Neural cell (in vitro differentiated cells): ENCODE measurements at regions not wholly inside any gene's neighbourhood (a gene's known extent, or its start where the extent isn't known, plus 50 kb on each side); places are given as distances from the start of the nearest gene placed in this dataset.

Experiments
- EP300 ChIP-seq: fragments of 450-650 bp; conservative IDR thresholded peaks from 2 replicates; pipeline ENCODE4 v1.6.1; 2014; ENCODE audit warnings: antibody characterized with exemption, mild to moderate bottlenecking, moderate library complexity; ENCODE audit not compliant: poor library complexity, severe bottlenecking
- EZH2 ChIP-seq: fragments of 200-600, 300-800 bp; shearing (Covaris generic), sonication (generic); IDR thresholded peaks from 2 replicates; pipeline ENCODE4 v1.6.1; 2014; ENCODE audit warnings: antibody characterized with exemption, low read length, borderline replicate concordance, mild to moderate bottlenecking; ENCODE audit not compliant: insufficient read depth, poor library complexity, severe bottlenecking
- MXI1 ChIP-seq: fragments of 450-650 bp; conservative IDR thresholded peaks from 2 replicates; pipeline ENCODE4 v1.6.1; 2014; ENCODE audit warnings: antibody characterized with exemption, mild to moderate bottlenecking; ENCODE audit not compliant: poor library complexity, severe bottlenecking
- POLR2AphosphoS5 ChIP-seq: IDR thresholded peaks from 2 replicates; pipeline ENCODE4 v1.6.1; 2012
- RAD21 ChIP-seq: fragments of 450-650 bp; conservative IDR thresholded peaks from 2 replicates; pipeline ENCODE4 v1.6.1; 2014; ENCODE audit warnings: antibody characterized with exemption, mild to moderate bottlenecking, moderate library complexity
- SMC3 ChIP-seq: fragments of 450-650 bp; conservative IDR thresholded peaks from 2 replicates; pipeline ENCODE4 v1.6.1; 2014; ENCODE audit warnings: antibody characterized with exemption, mild to moderate bottlenecking, moderate library complexity; ENCODE audit not compliant: poor library complexity
- TAF1 ChIP-seq: IDR thresholded peaks from 2 replicates; pipeline ENCODE4 v1.6.1; 2012; ENCODE audit warnings: low read depth
- TF ChIP-seq, protein P1 (sequence below): fragments of 450-650 bp; IDR thresholded peaks from 2 replicates; pipeline ENCODE4 v1.5.1; 2014; ENCODE audit warnings: antibody characterized with exemption, mild to moderate bottlenecking, moderate library complexity; ENCODE audit not compliant: poor library complexity, severe bottlenecking
- TF ChIP-seq, protein P2 (sequence below): IDR thresholded peaks from 2 replicates; pipeline ENCODE4 v1.6.1; 2012; ENCODE audit warnings: borderline replicate concordance

DNA sequence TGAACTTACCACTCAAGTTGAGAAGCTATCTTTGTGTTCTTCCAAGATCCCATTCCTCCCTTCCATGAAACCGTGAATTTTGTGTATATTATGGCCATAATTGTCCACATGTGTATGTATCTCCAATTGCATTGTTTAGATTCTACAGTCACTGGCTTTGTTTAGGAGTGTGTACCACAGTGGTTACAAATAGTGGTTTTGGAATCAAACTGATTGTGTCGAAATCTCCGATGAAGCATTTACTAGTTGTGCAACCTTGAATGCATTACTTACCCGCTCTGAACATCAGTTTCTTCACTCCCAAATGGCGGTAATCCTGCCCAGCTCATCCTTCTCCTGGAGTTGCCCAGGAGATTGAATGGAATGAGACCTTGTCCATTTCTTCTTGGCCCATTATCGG, 145.0 kb upstream of the ZNF32 start:
- TF ChIP-seq EZH2, result no peak
- no peak for TF ChIP-seq RAD21
- TF ChIP-seq, protein P1, sequence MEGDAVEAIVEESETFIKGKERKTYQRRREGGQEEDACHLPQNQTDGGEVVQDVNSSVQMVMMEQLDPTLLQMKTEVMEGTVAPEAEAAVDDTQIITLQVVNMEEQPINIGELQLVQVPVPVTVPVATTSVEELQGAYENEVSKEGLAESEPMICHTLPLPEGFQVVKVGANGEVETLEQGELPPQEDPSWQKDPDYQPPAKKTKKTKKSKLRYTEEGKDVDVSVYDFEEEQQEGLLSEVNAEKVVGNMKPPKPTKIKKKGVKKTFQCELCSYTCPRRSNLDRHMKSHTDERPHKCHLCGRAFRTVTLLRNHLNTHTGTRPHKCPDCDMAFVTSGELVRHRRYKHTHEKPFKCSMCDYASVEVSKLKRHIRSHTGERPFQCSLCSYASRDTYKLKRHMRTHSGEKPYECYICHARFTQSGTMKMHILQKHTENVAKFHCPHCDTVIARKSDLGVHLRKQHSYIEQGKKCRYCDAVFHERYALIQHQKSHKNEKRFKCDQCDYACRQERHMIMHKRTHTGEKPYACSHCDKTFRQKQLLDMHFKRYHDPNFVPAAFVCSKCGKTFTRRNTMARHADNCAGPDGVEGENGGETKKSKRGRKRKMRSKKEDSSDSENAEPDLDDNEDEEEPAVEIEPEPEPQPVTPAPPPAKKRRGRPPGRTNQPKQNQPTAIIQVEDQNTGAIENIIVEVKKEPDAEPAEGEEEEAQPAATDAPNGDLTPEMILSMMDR, result no peak
- TF ChIP-seq POLR2AphosphoS5, result no peak
- no peak for TF ChIP-seq TAF1
- no peak for TF ChIP-seq EP300
- TF ChIP-seq, protein P2, sequence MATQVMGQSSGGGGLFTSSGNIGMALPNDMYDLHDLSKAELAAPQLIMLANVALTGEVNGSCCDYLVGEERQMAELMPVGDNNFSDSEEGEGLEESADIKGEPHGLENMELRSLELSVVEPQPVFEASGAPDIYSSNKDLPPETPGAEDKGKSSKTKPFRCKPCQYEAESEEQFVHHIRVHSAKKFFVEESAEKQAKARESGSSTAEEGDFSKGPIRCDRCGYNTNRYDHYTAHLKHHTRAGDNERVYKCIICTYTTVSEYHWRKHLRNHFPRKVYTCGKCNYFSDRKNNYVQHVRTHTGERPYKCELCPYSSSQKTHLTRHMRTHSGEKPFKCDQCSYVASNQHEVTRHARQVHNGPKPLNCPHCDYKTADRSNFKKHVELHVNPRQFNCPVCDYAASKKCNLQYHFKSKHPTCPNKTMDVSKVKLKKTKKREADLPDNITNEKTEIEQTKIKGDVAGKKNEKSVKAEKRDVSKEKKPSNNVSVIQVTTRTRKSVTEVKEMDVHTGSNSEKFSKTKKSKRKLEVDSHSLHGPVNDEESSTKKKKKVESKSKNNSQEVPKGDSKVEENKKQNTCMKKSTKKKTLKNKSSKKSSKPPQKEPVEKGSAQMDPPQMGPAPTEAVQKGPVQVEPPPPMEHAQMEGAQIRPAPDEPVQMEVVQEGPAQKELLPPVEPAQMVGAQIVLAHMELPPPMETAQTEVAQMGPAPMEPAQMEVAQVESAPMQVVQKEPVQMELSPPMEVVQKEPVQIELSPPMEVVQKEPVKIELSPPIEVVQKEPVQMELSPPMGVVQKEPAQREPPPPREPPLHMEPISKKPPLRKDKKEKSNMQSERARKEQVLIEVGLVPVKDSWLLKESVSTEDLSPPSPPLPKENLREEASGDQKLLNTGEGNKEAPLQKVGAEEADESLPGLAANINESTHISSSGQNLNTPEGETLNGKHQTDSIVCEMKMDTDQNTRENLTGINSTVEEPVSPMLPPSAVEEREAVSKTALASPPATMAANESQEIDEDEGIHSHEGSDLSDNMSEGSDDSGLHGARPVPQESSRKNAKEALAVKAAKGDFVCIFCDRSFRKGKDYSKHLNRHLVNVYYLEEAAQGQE, result no peak
- TF ChIP-seq SMC3, result no peak
- TF ChIP-seq MXI1, result no peak
